ENCODE measurements at regions not wholly inside any gene's neighbourhood (a gene's known extent, or its start where the extent isn't known, plus 50 kb on each side); places are given as distances from the start of the nearest gene placed in this dataset.

DNA sequence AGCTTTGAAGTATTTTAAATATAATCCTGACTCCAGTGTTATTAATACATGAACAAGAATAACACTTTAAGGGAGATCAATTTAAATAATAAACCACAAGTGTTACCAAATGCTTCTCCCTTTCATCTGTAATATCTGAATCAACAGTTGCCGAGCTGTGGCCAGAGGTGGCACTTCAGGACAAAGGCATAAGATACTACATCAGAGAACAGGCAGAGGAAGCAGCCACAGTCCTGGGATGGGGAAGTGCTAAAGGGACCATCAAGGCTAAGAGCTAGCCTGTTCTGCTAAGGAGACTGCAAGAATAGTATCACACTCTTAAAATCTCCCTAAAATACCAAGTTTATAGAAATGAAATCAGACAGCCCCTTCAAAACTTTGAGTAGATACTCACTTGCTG, 378.2 kb upstream of the PRKCQ start:
- no peak overlapping the region for H3K4me3 ChIP-seq (ENCODE audit: control insufficient read depth in 1 of 7, extremely low read depth in 1 of 7, insufficient read depth in 4 of 7, low read depth in 2 of 7, low read length in 6 of 7)
- no peaks in the 10 kb centered on the region for H3K27me3 ChIP-seq (replicated peaks in 2 of 5; ENCODE audit: control insufficient read depth in 4 of 5, insufficient read depth in 5 of 5, low read length in 4 of 5)
- no peak overlapping the region for H3K27ac ChIP-seq (ENCODE audit: insufficient read depth in 1 of 2, low read depth in 1 of 2, low read length in 2 of 2, poor library complexity in 1 of 2, severe bottlenecking in 2 of 2)
- no peaks in the 10 kb centered on the region for H3K9me3 ChIP-seq (ENCODE audit: control extremely low read depth in 1 of 5, control insufficient read depth in 4 of 5, insufficient read depth in 2 of 5, low read depth in 1 of 5, low read length in 4 of 5)
- WGBS (ENCODE audit: insufficient coverage): no CpG with 5 or more reads among the region's 1 CpG
- H3K36me3 ChIP-seq (ENCODE audit: control insufficient read depth in 4 of 4, insufficient read depth in 4 of 4, low read length in 3 of 4): no peaks in the 10 kb centered on the region
- peak; percentile 56 to 84 (median 78) for DNase-seq
- CTCF ChIA-PET: interaction anchor here (1.1 to 1.6 kb wide), 4 partner anchors 9 to 160 kb away, joined by 3 to 4 read pairs (median 3); no protein-coding TSS in a partner anchor
- POLR2A ChIA-PET: no interaction called here
- H3K4me1 ChIP-seq (ENCODE audit: control extremely low read depth in 1 of 4, control insufficient read depth in 4 of 4, insufficient read depth in 4 of 4, low read length in 3 of 4): peaks cover 5 to 29% (median 13%) of the 10 kb centered on the region in 4 experiments

DNA sequence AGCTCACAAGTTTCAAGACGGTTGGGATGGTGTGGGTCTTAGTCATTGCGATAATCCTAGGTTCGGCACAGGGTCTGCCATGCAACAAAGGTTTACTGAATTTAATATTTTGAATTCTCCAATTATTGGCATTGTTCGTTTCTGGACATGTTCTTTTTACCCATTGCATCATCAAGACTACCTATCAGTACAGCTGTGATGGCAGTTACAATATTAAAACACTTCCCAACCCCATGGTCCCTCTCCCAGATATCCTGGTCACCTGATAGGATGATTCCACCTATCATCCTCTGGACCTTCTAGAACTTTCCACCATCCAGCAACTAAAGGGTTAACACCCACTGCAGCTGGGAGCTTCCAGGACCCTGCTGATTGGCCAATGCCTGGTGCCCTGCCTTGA, 377.8 kb upstream of the PRKCQ start:
- DNase-seq: no peak
- Histone ChIP-seq H3K4me1 (ENCODE audit: control extremely low read depth in 1 of 4, control insufficient read depth in 4 of 4, insufficient read depth in 4 of 4, low read length in 3 of 4) (peaks cover 5 to 29% (median 13%) of the 10 kb centered on the region in 4 experiments), H3K27ac (ENCODE audit: insufficient read depth in 1 of 2, low read depth in 1 of 2, low read length in 2 of 2, poor library complexity in 1 of 2, severe bottlenecking in 2 of 2) (no peak overlapping the region), H3K27me3 (replicated peaks in 2 of 5; ENCODE audit: control insufficient read depth in 4 of 5, insufficient read depth in 5 of 5, low read length in 4 of 5) (no peaks in the 10 kb centered on the region), H3K4me3 (ENCODE audit: control insufficient read depth in 1 of 7, extremely low read depth in 1 of 7, insufficient read depth in 4 of 7, low read depth in 2 of 7, low read length in 6 of 7) (no peak overlapping the region), H3K9me3 (ENCODE audit: control extremely low read depth in 1 of 5, control insufficient read depth in 4 of 5, insufficient read depth in 2 of 5, low read depth in 1 of 5, low read length in 4 of 5) (no peaks in the 10 kb centered on the region), H3K36me3 (ENCODE audit: control insufficient read depth in 4 of 4, insufficient read depth in 4 of 4, low read length in 3 of 4) (no peaks in the 10 kb centered on the region)
- ChIA-PET POLR2A (no interaction called here), CTCF (interaction anchor here (1.1 to 1.6 kb wide), 2 partner anchors 8 to 38 kb away, joined by 3 to 4 read pairs; no protein-coding TSS in a partner anchor)
- 83% methylated on average over 1 of the region's 4 CpGs for whole genome bisulfite sequencing (ENCODE audit: insufficient coverage)

DNA sequence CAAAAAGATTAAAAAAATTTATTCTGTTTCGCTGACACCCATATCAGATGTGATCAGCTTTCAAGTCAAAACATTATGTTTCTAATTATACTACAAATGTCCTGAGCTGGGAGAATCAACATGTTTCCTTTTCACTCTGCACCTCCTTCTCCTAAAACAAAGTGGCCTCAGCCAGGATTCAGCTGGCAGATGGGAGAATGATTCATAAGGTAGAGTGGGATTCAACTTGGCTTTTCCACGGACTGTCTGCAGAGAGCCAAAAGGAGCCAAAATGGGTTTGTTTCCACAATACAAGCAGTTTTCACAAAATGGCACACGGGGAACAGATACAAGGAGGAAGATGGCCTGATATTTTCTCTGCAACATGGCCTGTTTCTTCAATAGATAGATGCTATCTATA, 376.5 kb upstream of the PRKCQ start:
- Histone ChIP-seq H3K27me3 (replicated peaks in 2 of 5; ENCODE audit: control insufficient read depth in 4 of 5, insufficient read depth in 5 of 5, low read length in 4 of 5) (no peaks in the 10 kb centered on the region), H3K36me3 (ENCODE audit: control insufficient read depth in 4 of 4, insufficient read depth in 4 of 4, low read length in 3 of 4) (no peaks in the 10 kb centered on the region), H3K9me3 (ENCODE audit: control extremely low read depth in 1 of 5, control insufficient read depth in 4 of 5, insufficient read depth in 2 of 5, low read depth in 1 of 5, low read length in 4 of 5) (no peaks in the 10 kb centered on the region), H3K27ac (ENCODE audit: insufficient read depth in 1 of 2, low read depth in 1 of 2, low read length in 2 of 2, poor library complexity in 1 of 2, severe bottlenecking in 2 of 2) (no peak overlapping the region), H3K4me1 (ENCODE audit: control extremely low read depth in 1 of 4, control insufficient read depth in 4 of 4, insufficient read depth in 4 of 4, low read length in 3 of 4) (peaks cover 5 to 29% (median 13%) of the 10 kb centered on the region in 4 experiments), H3K4me3 (ENCODE audit: control insufficient read depth in 1 of 7, extremely low read depth in 1 of 7, insufficient read depth in 4 of 7, low read depth in 2 of 7, low read length in 6 of 7) (no peak overlapping the region)
- no peak for DNase-seq
- 100% methylated on average over 1 of the region's 3 CpGs for WGBS (ENCODE audit: insufficient coverage)
- ChIA-PET POLR2A (no interaction called here), CTCF (interaction anchor here (1.2 kb wide), 1 partner anchor 37 kb away, joined by 4 read pairs; no protein-coding TSS in a partner anchor)

DNA sequence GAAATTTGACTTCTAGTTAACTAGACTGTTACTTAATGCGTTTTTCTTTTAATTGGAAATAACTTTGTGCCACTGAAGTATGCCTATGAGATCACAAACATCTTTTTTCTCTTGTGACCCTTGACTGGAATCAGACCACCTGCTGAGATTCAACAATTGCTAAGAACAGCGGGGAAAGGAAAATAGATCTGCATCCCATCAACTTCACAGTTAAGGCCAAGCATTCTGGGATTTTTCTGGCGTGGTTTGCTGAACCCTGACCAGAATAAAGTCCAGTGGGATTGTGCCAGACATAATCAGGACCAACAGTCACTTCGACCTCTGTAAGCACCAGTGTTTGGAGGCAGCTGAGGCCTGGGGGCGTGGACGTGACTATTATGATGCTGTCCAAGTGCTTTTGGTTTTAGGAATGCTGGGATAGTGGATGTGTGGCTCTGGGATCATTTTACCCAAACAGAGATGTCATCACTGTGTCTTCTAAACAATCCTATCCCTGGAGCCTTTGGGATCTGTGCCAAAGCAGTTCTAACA, 373.3 kb upstream of the PRKCQ start:
- no peaks in the 10 kb centered on the region for H3K27me3 ChIP-seq (replicated peaks in 2 of 5; ENCODE audit: control insufficient read depth in 4 of 5, insufficient read depth in 5 of 5, low read length in 4 of 5)
- no peak overlapping the region for H3K4me3 ChIP-seq (ENCODE audit: control insufficient read depth in 1 of 7, extremely low read depth in 1 of 7, insufficient read depth in 4 of 7, low read depth in 2 of 7, low read length in 6 of 7)
- no peak overlapping the region for H3K27ac ChIP-seq (ENCODE audit: insufficient read depth in 1 of 2, low read depth in 1 of 2, low read length in 2 of 2, poor library complexity in 1 of 2, severe bottlenecking in 2 of 2)
- DNase-seq: no peak
- ChIA-PET POLR2A (no interaction called here), CTCF (no interaction called here)
- H3K4me1 ChIP-seq (ENCODE audit: control extremely low read depth in 1 of 4, control insufficient read depth in 4 of 4, insufficient read depth in 4 of 4, low read length in 3 of 4): peaks cover under 1 to 14% (median 6%) of the 10 kb centered on the region in 4 experiments
- no peaks in the 10 kb centered on the region for H3K9me3 ChIP-seq (ENCODE audit: control extremely low read depth in 1 of 5, control insufficient read depth in 4 of 5, insufficient read depth in 2 of 5, low read depth in 1 of 5, low read length in 4 of 5)
- H3K36me3 ChIP-seq (ENCODE audit: control insufficient read depth in 4 of 4, insufficient read depth in 4 of 4, low read length in 3 of 4): no peaks in the 10 kb centered on the region
- WGBS (ENCODE audit: insufficient coverage): 100% methylated on average over 3 of the region's 6 CpGs

DNA sequence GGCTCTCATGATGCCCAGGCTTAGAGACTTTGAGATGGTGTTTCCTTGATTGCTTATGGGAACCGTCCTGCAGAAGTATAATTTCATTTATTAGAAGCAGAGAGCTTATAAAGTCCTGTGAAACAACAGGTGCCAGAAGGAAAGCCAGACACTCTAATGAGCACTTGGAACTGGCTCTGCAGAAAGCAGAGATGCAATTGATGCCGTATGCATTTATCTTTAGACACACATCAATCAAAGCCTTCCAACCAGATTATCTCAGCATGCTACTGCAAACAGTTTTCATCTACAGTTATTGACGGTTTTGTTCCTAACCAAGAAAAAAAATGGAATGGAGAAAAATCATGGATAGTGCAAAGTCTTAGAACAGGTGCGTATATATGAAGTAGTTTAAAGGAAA, 371.7 kb upstream of the PRKCQ start:
- H3K27ac ChIP-seq (ENCODE audit: insufficient read depth in 1 of 2, low read depth in 1 of 2, low read length in 2 of 2, poor library complexity in 1 of 2, severe bottlenecking in 2 of 2): no peak overlapping the region
- CTCF ChIA-PET: interaction anchor here (1.0 to 1.4 kb wide), 4 partner anchors 17 to 49 kb away, joined by 3 to 4 read pairs (median 3); no protein-coding TSS in a partner anchor

DNA sequence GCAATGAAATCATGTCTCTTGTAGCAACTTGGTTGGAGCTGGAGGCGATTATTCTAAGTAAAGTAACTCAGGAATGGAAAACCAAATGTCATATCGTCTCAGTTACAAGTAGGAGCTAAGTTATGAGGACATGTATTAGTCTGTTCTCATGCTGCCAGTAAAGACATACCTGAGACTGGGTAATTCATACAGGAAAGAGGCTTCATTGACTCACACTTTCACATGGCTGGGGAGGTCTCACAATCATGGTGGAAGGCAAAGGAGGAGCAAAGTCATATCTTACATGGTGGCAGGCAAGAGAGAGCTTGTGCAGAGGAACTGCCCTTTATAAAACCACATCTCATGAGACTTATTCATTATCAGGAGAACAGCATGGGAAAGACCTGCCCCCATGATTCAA, 370.1 kb upstream of the PRKCQ start:
- ChIA-PET POLR2A (no interaction called here), CTCF (interaction anchor here (1.3 kb wide), 1 partner anchor 30 kb away, joined by 4 read pairs; no protein-coding TSS in a partner anchor)
- H3K36me3 ChIP-seq (ENCODE audit: control insufficient read depth in 4 of 4, insufficient read depth in 4 of 4, low read length in 3 of 4): no peaks in the 10 kb centered on the region
- H3K4me1 ChIP-seq (ENCODE audit: control extremely low read depth in 1 of 4, control insufficient read depth in 4 of 4, insufficient read depth in 4 of 4, low read length in 3 of 4): no peaks in the 10 kb centered on the region
- WGBS (ENCODE audit: insufficient coverage): 100% methylated on average over 1 of the region's 2 CpGs
- H3K27me3 ChIP-seq (replicated peaks in 2 of 5; ENCODE audit: control insufficient read depth in 4 of 5, insufficient read depth in 5 of 5, low read length in 4 of 5): no peaks in the 10 kb centered on the region
- no peak overlapping the region for H3K4me3 ChIP-seq (ENCODE audit: control insufficient read depth in 1 of 7, extremely low read depth in 1 of 7, insufficient read depth in 4 of 7, low read depth in 2 of 7, low read length in 6 of 7)
- H3K9me3 ChIP-seq (ENCODE audit: control extremely low read depth in 1 of 5, control insufficient read depth in 4 of 5, insufficient read depth in 2 of 5, low read depth in 1 of 5, low read length in 4 of 5): no peaks in the 10 kb centered on the region
- no peak for DNase-seq
- no peak overlapping the region for H3K27ac ChIP-seq (ENCODE audit: insufficient read depth in 1 of 2, low read depth in 1 of 2, low read length in 2 of 2, poor library complexity in 1 of 2, severe bottlenecking in 2 of 2)

More for the DNA sequence above, 371.7 kb upstream of the PRKCQ start:
- POLR2A ChIA-PET: no interaction called here
- H3K36me3 ChIP-seq (ENCODE audit: control insufficient read depth in 4 of 4, insufficient read depth in 4 of 4, low read length in 3 of 4): no peaks in the 10 kb centered on the region
- no peaks in the 10 kb centered on the region for H3K9me3 ChIP-seq (ENCODE audit: control extremely low read depth in 1 of 5, control insufficient read depth in 4 of 5, insufficient read depth in 2 of 5, low read depth in 1 of 5, low read length in 4 of 5)
- 100% methylated on average over 1 of the region's 4 CpGs for WGBS (ENCODE audit: insufficient coverage)
- H3K27me3 ChIP-seq (replicated peaks in 2 of 5; ENCODE audit: control insufficient read depth in 4 of 5, insufficient read depth in 5 of 5, low read length in 4 of 5): no peaks in the 10 kb centered on the region
- H3K4me3 ChIP-seq (ENCODE audit: control insufficient read depth in 1 of 7, extremely low read depth in 1 of 7, insufficient read depth in 4 of 7, low read depth in 2 of 7, low read length in 6 of 7): no peak overlapping the region
- H3K4me1 ChIP-seq (ENCODE audit: control extremely low read depth in 1 of 4, control insufficient read depth in 4 of 4, insufficient read depth in 4 of 4, low read length in 3 of 4): no peaks in the 10 kb centered on the region
- no peak for DNase-seq

DNA sequence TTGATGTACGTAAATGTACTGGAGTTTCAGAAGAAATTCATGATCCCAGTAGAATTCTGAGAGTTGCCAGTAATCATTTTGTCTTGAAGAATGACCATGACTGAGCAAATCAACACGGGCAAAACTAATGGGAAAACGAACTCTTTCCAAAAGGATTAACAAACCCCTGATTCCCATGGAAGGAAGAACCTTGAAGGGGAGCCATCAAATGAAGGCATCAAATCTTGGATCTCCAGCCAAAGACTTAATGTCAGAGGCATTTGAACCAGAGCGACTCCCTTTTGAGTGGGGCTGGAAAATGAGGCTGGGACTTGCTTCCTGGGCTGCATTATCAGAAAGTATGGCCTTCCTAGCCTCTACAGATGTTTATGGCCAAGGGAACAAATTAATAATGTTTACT, 364.4 kb upstream of the PRKCQ start:
- CTCF ChIA-PET: no interaction called here
- no peaks in the 10 kb centered on the region for H3K36me3 ChIP-seq (ENCODE audit: control insufficient read depth in 4 of 4, insufficient read depth in 4 of 4, low read length in 3 of 4)
- WGBS (ENCODE audit: insufficient coverage): 93% methylated on average over 2 of the region's 4 CpGs
- peaks cover 0 to 3% (median 1%) of the 10 kb centered on the region in 4 experiments for H3K4me1 ChIP-seq (ENCODE audit: control extremely low read depth in 1 of 4, control insufficient read depth in 4 of 4, insufficient read depth in 4 of 4, low read length in 3 of 4)
- H3K9me3 ChIP-seq (ENCODE audit: control extremely low read depth in 1 of 5, control insufficient read depth in 4 of 5, insufficient read depth in 2 of 5, low read depth in 1 of 5, low read length in 4 of 5): no peaks in the 10 kb centered on the region
- no peak overlapping the region for H3K27ac ChIP-seq (ENCODE audit: insufficient read depth in 1 of 2, low read depth in 1 of 2, low read length in 2 of 2, poor library complexity in 1 of 2, severe bottlenecking in 2 of 2)
- H3K27me3 ChIP-seq (replicated peaks in 2 of 5; ENCODE audit: control insufficient read depth in 4 of 5, insufficient read depth in 5 of 5, low read length in 4 of 5): no peaks in the 10 kb centered on the region
- no peak overlapping the region for H3K4me3 ChIP-seq (ENCODE audit: control insufficient read depth in 1 of 7, extremely low read depth in 1 of 7, insufficient read depth in 4 of 7, low read depth in 2 of 7, low read length in 6 of 7)
- no peak for DNase-seq
- POLR2A ChIA-PET: no interaction called here

Measured in common myeloid progenitor, CD34-positive (primary cell).